ENCODE measurements at regions not wholly inside any gene's neighbourhood (a gene's known extent, or its start where the extent isn't known, plus 50 kb on each side); places are given as distances from the start of the nearest gene placed in this dataset.
"Not testable (repeated sequence)": the region's sequence is repeated elsewhere in the genome, so short reads cannot be mapped to it uniquely, and the experiment has no call there.

DNA sequence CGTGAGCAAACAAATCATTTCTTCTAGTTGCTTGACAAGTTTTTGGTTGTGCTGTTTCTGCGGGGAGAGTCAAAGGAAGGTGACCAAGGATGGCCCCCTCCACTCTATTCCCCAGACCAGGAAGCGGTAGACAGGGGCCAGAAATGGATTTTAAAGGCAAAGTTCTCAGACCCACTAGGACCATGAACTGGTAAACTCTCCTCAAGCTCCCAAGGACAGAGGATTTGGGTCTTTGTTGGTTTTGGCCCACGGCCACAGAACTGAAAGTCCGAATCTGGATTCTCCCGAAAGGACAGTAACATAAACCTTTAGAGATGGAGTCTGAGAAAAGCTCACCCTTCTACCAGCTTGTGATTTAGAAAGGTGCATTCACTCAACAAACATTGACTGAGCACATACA lies 85.9 kb upstream of the C2CD4B start:
- TF ChIP-seq, protein P1, sequence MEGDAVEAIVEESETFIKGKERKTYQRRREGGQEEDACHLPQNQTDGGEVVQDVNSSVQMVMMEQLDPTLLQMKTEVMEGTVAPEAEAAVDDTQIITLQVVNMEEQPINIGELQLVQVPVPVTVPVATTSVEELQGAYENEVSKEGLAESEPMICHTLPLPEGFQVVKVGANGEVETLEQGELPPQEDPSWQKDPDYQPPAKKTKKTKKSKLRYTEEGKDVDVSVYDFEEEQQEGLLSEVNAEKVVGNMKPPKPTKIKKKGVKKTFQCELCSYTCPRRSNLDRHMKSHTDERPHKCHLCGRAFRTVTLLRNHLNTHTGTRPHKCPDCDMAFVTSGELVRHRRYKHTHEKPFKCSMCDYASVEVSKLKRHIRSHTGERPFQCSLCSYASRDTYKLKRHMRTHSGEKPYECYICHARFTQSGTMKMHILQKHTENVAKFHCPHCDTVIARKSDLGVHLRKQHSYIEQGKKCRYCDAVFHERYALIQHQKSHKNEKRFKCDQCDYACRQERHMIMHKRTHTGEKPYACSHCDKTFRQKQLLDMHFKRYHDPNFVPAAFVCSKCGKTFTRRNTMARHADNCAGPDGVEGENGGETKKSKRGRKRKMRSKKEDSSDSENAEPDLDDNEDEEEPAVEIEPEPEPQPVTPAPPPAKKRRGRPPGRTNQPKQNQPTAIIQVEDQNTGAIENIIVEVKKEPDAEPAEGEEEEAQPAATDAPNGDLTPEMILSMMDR (IDR thresholded peaks at IDR 0.05; ENCODE audit: low read depth, low read length): no peak
- in situ Hi-C loops (cut with HindIII; ENCODE audit: low sequenced_read_pairs): no loop called here
- DNase-seq (ENCODE audit: low read depth, low spot score): no peak
- H3K4me3 ChIP-seq (ENCODE audit: low read depth, low read length): no peak overlapping the region

DNA sequence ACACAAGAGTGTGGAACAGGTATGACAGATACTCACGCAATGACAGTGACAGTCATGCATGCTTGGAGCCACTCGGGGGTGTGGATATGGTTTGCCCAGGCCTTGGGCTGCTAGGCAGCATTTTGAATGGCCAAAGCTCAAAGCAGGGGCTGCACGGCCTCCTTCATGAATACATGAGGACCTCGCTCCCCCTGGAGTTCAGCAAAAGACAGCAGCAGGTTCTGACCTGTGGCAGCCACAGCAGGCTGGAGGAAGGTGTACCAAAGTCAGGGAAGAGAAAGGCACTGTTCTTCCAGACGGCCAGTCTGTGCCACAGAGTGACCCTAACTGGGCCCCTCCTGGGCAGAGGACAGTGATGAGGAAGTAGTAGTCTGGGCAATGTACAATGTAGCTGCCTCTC lies 88.2 kb upstream of the C2CD4B start:
- in situ Hi-C loops (cut with HindIII; ENCODE audit: low sequenced_read_pairs): no loop called here
- TF ChIP-seq, protein P1 (IDR thresholded peaks at IDR 0.05; ENCODE audit: low read depth, low read length): no peak
- H3K4me3 ChIP-seq (ENCODE audit: low read depth, low read length): no peak overlapping the region
- DNase-seq (ENCODE audit: low read depth, low spot score): no peak

DNA sequence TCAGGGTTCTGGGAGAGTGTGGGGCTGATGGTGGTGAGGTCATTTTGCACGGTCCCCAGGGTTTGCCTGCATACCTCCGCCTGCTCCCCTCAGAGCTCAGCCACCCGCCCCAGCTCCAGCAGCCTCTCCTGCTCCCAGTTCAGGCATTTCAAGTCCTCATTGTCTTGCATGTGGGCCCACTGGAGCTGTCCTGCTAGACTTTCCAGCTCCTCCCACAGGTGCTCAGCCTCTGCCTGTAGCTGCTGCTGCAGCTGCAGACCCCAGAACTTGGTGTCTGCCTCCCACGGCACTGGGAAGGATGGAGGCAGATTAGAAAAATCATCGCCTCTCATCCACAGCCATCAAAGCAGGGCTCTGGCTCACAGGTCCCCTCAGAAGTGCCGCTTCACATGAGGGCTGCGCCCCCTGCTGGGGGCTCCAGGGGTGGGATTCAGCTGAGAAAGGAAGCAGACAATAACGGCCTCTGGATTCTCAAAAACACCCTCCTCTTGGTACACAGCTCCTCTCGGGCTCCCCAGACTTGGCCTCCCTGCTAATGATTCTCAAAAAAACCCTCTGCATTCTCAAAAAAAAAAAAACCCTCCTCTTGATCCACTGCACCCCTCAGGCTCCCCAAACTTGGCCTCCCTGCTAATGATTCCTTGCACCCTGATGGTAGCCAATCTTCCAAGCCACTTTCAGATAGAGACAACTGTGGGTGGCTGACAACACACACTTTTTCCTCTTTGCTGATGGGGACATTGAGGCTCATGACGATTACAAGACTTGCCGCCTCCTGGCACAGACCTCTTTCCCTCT lies 89.3 kb upstream of the C2CD4B start:
- in situ Hi-C loops (cut with HindIII; ENCODE audit: low sequenced_read_pairs): no loop called here
- TF ChIP-seq, protein P1 (IDR thresholded peaks at IDR 0.05; ENCODE audit: low read depth, low read length): peak; percentile 81
- DNase-seq (ENCODE audit: low read depth, low spot score): peak; percentile 43
- no peak overlapping the region for H3K4me3 ChIP-seq (ENCODE audit: low read depth, low read length)

DNA sequence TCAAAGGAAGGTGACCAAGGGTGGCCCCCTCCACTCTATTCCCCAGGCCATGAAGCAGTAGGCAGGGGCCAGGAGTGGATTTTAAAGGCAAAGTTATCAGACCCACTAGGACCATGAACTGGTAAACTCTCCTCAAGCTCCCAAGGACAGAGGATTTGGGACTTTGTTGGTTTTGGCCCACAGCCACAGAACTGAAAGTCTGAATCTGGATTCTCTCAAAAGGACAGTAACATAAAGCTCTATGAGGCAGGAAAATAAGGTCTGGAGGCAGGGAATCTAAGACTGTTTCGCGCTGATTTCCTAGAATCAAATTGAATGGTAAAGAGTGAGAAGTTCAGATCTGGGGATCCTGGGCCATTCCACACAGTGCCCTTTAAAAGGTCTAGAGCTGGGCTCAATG lies 91.3 kb upstream of the C2CD4B start:
- DNase-seq (ENCODE audit: low read depth, low spot score); in situ Hi-C loops (cut with HindIII; ENCODE audit: low sequenced_read_pairs); H3K4me3 ChIP-seq (ENCODE audit: low read depth, low read length): not testable (repeated sequence)

DNA sequence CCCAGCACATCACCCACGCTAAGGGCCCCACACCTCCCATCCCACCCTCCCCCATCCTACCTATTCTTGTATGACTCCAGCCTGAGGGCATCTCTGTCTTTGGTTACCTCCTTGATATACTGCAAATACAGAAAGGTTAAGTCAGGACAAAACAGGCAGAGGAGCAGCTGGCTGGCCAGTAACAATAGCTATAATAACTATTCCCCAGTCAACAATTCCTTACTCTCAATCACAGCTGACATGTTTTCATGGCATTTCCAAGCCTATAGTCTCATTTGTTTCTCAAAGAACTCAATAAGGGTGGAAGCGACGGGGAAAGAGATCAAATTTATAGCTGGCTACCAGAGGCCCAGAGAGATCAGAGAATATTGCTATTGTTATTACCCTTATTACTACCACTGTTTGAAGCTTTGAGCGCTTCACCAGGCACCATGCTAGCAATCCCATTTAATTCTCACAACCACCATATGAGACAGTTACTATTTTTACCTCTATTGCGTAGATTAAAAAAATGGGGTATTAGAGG lies 93.0 kb upstream of the C2CD4B start:
- in situ Hi-C loops (cut with HindIII; ENCODE audit: low sequenced_read_pairs): no loop called here

DNA sequence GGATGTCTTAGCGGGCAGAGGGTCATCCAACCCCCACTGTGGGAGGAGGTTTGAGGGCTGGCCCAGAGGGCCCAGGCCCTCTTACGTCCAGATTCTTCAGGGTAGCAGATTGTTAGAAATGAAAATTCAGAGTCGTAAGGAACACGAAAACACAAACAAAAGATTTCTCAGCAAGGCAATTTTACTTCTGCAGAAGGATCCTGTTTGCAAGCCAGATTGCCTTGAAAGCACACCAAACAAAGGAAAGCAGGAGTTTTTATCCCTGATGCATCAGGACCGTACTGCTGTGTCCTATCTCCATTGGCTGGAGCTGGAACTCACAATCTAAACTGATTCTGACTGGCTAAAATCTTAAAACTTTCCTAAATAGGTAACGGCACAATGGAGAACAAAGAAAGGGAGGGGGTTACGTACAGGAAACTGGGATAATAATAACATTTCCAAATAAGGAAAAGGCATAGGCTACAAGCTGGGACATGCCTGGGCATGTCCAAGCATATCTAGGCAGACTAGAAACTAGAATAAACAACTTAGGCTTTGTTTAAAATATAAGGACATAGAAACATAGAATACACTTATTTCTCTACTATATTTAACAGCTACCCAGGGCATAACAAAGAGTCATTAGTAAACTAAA lies 97.3 kb upstream of the C2CD4B start:
- no peak overlapping the region for H3K4me3 ChIP-seq (ENCODE audit: low read depth, low read length)
- TF ChIP-seq, protein P1 (IDR thresholded peaks at IDR 0.05; ENCODE audit: low read depth, low read length): no peak
- in situ Hi-C loops (cut with HindIII; ENCODE audit: low sequenced_read_pairs): no loop called here
- DNase-seq (ENCODE audit: low read depth, low spot score): no peak

More for the DNA sequence above, 93.0 kb upstream of the C2CD4B start:
- TF ChIP-seq, protein P1 (IDR thresholded peaks at IDR 0.05; ENCODE audit: low read depth, low read length): no peak
- no peak overlapping the region for H3K4me3 ChIP-seq (ENCODE audit: low read depth, low read length)
- no peak for DNase-seq (ENCODE audit: low read depth, low spot score)

DNA sequence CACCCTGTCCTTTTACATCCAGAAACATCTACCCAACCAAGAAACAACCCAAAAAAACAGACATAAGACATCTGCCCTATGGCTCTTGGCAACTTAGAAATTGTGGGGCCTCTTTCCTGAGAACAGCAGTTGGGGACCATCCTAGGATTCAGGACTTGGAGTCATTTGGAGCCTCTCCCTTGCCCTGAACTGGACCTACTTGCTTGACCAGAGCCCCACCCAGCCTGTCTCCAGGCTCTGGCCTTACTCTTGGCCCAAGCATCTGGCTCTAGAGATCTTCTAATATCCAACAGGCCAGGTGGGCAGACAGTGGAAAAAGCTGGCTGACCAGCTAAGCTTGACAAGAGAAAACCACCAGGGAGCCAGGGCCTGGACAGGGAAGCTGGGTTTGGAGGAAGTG lies 99.1 kb upstream of the C2CD4B start:
- DNase-seq (ENCODE audit: low read depth, low spot score): no peak
- in situ Hi-C loops (cut with HindIII; ENCODE audit: low sequenced_read_pairs): no loop called here
- TF ChIP-seq, protein P1 (IDR thresholded peaks at IDR 0.05; ENCODE audit: low read depth, low read length): no peak
- no peak overlapping the region for H3K4me3 ChIP-seq (ENCODE audit: low read depth, low read length)

All from astrocyte of the spinal cord (primary cell).